HG02678 (cell line): ENCODE measurements at regions not wholly inside any gene's neighbourhood (a gene's known extent, or its start where the extent isn't known, plus 50 kb on each side); places are given as distances from the start of the nearest gene placed in this dataset.
"Not testable (repeated sequence)": the region's sequence is repeated elsewhere in the genome, so short reads cannot be mapped to it uniquely, and the experiment has no call there.

Source experiments
- ATAC-seq: cut with Tn5 transposase; IDR thresholded peaks from one replicate; pipeline ENCODE4 v1.9.1; 2021; ENCODE audit warnings: mild to moderate bottlenecking, moderate library complexity; ENCODE audit not compliant: unreplicated experiment

- no peak for ATAC-seq
These were observed 121.9 kb upstream of the TNRC6C start for GRCh38 chr17:77836557-77837041.

DNA sequence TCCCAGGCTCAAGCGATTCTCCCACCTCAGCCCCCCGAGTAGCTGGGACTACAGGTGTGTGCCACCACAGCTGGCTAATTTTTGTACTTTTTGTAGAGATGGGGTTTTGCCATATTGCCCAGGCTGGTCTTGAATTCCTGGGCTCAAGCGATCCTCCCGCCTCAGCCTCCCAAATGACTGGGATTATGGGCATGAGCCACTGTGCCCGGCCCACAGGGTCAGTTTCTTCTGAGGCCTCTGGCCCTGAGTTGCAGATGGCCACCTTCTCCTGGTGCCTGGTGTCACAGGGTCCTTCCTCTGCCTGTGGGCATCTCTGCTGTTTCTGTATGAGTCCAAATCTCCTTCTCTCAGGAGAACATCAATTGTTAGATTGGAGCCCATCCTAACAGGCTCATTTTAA, 121.4 kb upstream of the TNRC6C start:
- not testable (repeated sequence) for ATAC-seq

- ATAC-seq: no peak
These were observed 120.6 kb upstream of the TNRC6C start for GRCh38 chr17:77837917-77838316.

DNA sequence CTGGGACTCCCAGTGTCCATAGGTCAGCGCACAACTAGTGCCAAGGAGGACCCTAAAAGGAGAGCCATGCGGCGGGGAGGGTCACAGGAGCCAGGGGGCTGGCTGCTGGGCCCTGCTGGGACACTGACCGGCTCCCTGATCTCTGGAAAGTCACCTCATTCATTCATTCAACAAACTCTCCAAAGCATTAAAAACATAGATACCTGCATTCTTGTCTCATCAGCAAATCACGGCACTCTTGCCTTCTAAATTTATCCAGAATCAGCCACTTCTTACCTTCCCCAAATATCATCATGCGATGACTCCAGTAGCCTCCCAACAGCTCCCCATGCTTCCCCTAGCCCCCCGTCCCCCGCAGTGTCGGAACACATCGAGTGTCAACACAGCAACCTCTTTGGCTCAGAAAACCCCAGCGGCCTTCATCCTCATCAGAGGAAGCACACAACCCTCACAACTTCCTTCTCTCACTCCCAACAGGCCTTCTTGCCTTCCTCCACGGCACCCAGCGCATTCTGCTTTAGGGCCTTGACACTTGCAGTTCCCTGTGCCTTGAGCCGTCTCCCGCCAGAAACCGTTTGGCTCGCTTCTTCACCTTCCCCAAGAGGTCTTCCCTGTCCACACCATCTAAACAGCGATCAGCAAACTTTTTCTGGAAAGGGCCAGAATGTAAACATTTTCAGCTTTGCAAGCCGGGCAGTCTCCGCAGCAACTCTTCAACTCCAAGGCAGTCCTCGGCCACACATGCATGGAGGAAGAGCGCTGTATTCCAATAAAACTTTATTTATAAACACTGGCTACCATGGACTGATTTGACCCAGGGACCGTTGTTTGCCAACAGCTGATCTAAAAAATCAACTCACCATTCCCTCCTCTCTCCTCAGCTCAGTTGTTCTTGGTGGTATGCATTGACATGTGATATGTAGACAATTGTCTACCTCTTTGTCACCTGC, 119.5 kb upstream of the TNRC6C start:
- no peak for ATAC-seq

DNA sequence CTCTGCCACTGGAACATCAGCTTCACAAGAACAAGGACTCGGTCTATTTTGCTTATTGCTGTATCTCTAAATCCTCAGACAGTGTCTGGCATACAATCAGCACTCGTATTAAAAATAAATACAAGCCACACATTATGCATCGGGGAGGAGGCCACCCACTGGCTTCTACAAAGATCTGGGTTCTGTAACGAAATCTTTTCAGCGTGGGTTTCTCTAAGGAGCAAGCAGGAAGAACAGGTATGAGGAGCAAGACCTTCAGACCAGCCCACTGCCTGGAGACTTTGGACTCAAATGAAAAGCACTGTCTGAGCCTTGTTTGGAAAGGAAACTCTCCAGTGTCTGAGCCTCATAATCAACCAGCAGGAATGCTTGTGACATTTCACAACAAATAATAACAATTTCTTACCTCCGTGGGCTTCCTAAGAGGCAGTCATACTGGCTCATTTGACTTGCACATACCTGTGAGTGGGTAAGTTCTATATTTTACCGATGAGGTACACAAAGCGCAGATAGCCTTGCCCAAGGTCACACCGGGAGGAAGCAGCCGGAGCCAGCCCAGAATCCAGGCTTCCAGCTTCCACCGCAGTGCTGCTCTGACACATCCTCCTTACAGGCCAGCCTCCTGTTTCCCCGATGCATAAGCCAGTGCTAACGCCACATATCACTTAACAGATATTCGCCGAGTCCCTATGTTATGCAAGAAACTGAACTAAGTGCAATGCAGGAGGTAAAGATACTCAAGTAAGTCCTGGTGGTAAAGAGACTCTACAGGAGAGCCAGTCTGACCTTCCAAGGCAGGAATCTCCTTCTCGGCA, 118.6 kb upstream of the TNRC6C start:
- no peak for ATAC-seq

- no peak for ATAC-seq
These were observed 117.9 kb upstream of the TNRC6C start for GRCh38 chr17:77840513-77841165.

DNA sequence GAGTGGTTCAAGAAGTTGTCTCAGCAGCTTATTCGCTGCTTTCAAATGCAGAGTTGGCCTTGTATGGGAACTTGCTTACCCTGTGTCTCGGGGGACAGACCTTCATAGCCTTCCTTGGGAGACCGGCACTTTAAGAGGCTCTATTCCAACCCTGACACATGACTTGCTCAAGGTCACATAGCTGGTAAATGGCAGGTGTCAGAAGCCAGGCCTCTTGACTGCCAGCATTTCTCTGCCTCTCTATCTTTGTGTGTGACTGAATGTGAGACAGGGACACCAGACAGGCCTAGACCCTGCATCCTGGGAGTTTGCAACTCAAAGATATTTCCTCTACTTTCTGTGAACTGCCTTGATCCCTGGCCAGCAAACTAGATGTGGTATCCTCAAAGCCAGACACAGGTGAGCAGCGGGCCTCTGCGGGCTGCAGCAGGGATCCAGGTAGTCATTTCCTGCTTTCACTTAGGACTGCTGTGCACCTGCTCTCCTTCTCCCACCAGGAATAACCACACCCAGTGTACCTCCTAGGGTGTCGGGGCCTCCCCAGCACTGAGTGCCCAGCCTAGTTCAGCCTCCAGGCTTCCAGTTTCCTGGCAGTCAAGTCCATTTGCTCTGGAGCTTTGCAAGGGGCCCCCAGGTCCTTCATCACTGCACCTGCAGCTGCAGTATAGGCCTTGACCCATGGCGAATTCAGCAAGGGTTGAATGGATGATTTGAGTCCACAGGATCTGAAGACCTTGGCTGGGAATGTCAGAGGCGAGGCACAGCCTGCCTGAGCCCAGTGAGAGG, 116.6 kb upstream of the TNRC6C start:
- no peak for ATAC-seq

- ATAC-seq: no peak
These were observed 115.9 kb upstream of the TNRC6C start for GRCh38 chr17:77842528-77843147.

DNA sequence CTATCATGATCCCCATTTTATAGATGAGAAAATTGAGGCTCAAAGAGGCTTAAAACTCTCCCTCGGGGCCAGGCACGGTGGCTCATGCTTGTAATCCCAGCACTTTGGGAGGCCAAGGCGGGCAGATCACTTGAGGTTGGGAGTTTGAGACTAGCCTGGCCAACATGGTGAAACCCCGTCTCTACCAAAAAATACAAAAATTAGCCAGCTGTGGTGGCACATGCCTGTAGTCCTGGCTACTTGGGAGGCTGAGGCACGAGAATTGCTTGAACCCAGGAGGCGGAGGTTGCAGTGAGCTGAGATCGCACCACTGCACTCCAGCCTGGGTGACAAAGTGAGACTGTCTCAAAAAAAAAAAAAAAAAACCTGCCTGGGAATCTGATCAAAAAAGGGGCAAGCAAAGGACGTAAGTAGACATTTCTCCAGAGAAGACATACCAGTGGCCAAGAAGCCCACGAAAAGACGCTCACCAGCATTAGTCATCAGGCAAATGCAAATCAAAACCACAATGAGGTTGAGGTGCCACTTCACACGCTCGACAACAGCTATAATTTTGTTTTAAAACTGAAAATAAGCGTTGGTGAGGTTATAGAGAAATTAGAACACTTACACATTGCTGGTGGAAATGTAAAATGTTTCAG, 115.1 kb upstream of the TNRC6C start:
- ATAC-seq: peak; percentile 70

DNA sequence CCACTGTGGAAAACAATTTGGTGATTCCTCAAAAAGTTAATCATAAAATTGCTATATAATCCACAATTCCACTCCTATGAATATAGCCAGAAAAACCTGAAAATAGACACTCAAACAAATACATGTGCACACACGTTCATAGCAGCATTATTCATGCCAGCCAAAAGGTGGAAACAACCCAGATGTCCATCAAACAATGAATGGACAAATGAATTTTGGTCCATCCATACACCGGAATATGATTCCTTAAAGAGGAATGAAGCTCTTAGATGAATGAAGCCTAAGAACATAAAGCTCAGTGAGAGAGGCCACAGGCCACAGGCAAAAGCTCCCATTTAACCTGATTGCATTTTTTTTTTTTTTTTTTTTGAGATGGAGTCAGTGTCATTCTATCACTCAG, 114.6 kb upstream of the TNRC6C start:
- ATAC-seq: no peak

DNA sequence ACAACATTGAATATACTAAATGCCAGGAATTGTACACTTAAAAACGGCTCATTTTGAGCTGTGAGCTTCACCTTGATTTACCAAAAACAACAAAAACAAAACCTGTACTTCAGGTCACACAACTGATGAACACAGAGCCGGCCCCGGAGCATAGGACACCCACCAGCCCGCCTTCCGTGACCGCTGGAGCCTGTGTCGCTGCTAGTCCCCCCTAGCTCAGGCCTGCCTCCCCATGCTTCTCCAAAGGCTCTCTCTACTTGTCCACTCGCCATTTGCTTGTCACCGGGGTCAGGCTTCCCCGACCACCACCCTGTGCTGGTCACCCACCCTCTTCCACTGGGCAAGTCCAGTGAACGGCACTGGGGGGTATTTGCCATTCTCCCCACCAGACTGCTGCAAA, 113.8 kb upstream of the TNRC6C start:
- ATAC-seq: no peak

DNA sequence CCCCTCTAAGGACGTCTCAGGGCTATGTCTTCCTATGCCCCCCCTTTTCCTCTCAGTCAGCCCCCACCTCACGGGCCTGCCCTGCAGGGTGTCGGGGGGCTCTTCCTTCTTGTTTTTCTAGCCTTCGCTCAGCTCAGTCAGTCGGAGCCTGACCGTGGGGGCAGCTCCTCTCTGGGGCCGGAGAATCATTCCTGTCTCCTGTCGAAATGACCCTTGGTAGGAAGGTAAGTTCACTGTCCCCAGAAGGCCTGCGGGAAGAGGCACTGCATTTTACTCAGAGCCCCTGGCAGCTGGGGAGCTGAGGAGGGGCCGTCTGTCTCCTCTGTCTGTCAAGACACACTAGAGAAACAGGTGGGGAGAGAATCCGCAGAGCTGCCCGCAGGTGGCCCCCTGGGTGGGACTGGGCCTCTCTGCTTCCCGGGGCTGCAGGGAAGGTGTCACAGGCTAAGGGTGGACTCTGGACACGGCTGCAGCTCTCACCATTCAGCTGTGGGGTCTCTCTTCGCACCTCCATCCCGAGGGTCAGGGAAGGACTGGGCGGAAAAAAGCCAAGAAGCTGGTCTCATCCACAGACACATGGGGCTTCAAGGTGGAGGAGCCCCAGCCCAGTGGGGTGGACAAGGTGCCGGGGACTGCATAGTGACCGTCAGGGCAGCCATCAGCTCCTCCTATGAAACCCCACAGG, 112.8 kb upstream of the TNRC6C start:
- no peak for ATAC-seq

GRCh38 chr17:77846531-77847085, 111.9 kb upstream of the TNRC6C start:
- no peak for ATAC-seq

- no peak for ATAC-seq
These were observed 111.0 kb upstream of the TNRC6C start for GRCh38 chr17:77847221-77848085.

GRCh38 chr17:77848257-77848656, 110.2 kb upstream of the TNRC6C start:
- no peak for ATAC-seq

- no peak for ATAC-seq
These were observed 109.3 kb upstream of the TNRC6C start for GRCh38 chr17:77849239-77849638.

DNA sequence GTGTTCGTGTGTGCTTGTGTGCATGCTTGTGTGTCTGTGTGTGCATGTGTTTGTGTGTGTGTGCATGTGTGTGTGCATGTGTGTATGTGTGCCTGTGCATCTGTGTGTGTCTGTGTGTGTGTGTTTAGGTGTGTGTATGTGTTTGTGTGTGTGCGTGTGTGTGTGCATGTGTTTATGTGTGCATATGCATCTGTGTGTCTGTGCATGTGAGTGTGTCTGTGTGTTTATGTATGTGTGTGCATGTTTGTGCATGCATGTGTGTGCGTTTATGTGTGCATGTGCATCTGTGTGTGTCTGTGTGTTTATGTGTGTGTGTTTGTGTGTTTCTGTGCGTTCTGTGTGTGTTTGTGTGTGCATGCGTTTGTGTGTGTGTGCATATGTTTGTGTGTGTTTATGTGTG, 106.6 kb upstream of the TNRC6C start:
- no peak for ATAC-seq

GRCh38 chr17:77852731-77853130, 105.8 kb upstream of the TNRC6C start:
- ATAC-seq: no peak
